ENCODE measurements at regions not wholly inside any gene's neighbourhood (a gene's known extent, or its start where the extent isn't known, plus 50 kb on each side); places are given as distances from the start of the nearest gene placed in this dataset.

- no peak for DNase-seq (ENCODE audit: low read depth in 1 of 2, low spot score in 1 of 2)
- TF ChIP-seq, protein P1, sequence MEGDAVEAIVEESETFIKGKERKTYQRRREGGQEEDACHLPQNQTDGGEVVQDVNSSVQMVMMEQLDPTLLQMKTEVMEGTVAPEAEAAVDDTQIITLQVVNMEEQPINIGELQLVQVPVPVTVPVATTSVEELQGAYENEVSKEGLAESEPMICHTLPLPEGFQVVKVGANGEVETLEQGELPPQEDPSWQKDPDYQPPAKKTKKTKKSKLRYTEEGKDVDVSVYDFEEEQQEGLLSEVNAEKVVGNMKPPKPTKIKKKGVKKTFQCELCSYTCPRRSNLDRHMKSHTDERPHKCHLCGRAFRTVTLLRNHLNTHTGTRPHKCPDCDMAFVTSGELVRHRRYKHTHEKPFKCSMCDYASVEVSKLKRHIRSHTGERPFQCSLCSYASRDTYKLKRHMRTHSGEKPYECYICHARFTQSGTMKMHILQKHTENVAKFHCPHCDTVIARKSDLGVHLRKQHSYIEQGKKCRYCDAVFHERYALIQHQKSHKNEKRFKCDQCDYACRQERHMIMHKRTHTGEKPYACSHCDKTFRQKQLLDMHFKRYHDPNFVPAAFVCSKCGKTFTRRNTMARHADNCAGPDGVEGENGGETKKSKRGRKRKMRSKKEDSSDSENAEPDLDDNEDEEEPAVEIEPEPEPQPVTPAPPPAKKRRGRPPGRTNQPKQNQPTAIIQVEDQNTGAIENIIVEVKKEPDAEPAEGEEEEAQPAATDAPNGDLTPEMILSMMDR (IDR thresholded peaks at IDR 0.05; ENCODE audit: insufficient read depth, low read length) = no peak
- no peak for TF ChIP-seq GABPA (IDR thresholded peaks at IDR 0.05; ENCODE audit: low read depth)
- no peak for TF ChIP-seq REST (IDR thresholded peaks at IDR 0.05; ENCODE audit: insufficient replicate concordance, low read depth)
- TF ChIP-seq SPI1 (IDR thresholded peaks at IDR 0.05; ENCODE audit: borderline replicate concordance, low read depth) = no peak
- no peak overlapping the region for H3K27ac ChIP-seq (replicated peaks)
- H3K27me3 ChIP-seq (ENCODE audit: insufficient read depth, poor library complexity, severe bottlenecking) = no peaks in the 10 kb centered on the region
- no peak overlapping the region for H3K4me3 ChIP-seq (replicated peaks; ENCODE audit: insufficient read depth, low read length)
Measured at GRCh38 chr7:155918720-155919390, 106.6 kb upstream of the SHH start.

DNA sequence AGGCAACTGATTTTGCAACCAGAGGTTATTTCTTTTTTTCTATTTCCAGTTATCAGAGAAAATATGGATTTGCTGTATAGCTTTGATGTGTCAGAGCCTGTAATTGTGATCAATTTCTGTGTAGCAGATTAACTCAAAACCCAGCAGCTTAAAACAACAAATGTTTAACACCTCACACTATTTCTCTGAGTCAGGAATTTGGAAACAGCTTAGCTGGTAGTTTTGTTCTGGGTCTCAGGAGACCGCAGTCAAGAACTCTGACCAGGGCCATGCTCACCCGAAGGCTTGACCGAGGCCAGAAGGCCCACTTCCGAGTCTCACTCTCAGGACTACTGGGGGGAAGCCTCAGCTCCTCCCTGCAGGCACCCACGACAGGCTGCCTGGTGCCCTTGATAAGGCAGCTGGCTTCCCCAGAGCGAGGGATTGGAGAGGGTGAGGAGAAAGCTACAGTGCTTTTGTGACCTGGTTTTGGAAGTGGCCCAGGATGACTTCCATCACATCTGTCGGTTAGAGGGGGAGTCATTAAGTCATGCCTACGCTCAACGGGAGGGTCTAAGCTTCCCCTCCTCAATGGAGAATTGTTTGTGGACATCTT, 105.7 kb upstream of the SHH start:
- no peaks in the 10 kb centered on the region for H3K27me3 ChIP-seq (ENCODE audit: insufficient read depth, poor library complexity, severe bottlenecking)
- no peak overlapping the region for H3K27ac ChIP-seq (replicated peaks)
- no peak overlapping the region for H3K4me3 ChIP-seq (replicated peaks; ENCODE audit: insufficient read depth, low read length)
- no peak for DNase-seq (ENCODE audit: low read depth in 1 of 2, low spot score in 1 of 2)
- TF ChIP-seq, protein P1 (IDR thresholded peaks at IDR 0.05; ENCODE audit: insufficient read depth, low read length) = no peak

DNA sequence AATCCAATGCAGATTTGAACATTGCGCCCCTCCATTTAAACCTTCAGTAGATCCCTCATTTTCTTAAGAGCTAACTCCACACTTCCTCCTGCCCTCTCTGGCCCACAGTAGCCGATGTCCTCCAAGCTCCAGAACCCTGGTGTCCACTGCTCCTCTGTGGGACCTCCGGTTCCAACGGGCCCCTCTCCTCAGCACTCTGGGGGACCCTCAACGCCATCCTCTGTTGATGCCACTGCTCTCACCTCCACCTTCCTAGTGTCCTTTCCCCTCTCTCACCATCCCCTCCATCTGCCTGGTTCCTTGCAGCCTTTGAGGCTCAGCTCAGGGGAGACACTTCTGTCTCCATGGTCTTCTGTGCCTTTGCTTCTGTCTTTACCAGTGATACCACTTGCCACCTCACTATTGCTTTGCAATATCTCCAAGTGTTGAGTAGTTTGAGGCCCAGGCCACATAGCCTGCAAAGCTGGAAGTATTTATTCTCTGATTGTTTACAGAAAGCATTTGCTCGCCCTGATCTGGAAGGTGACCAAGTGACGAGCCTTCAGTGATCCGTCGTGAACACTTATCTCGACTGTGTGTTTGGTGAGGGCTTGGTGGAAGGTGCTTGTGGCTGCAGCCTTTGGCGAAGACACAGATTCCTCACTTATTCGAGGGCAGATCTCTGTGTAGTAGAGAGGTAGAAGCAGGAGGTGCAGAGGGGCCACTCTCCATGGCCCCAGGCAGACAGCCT, 104.8 kb upstream of the SHH start:
- TF ChIP-seq, protein P1 (IDR thresholded peaks at IDR 0.05; ENCODE audit: insufficient read depth, low read length) = no peak
- TF ChIP-seq POLR2AphosphoS5 (IDR thresholded peaks at IDR 0.05; ENCODE audit: low read depth) (no peak), GABPA (IDR thresholded peaks at IDR 0.05; ENCODE audit: low read depth) (no peak), REST (IDR thresholded peaks at IDR 0.05; ENCODE audit: insufficient replicate concordance, low read depth) (no peak), SPI1 (IDR thresholded peaks at IDR 0.05; ENCODE audit: borderline replicate concordance, low read depth) (no peak)
- Histone ChIP-seq H3K27me3 (ENCODE audit: insufficient read depth, poor library complexity, severe bottlenecking) (no peaks in the 10 kb centered on the region), H3K27ac (replicated peaks) (no peak overlapping the region), H3K4me3 (replicated peaks; ENCODE audit: insufficient read depth, low read length) (no peak overlapping the region)
- DNase-seq (ENCODE audit: low read depth in 1 of 2, low spot score in 1 of 2) = no peak
